Uterus (tissue), 3 donors: ENCODE measurements at regions not wholly inside any gene's neighbourhood (a gene's known extent, or its start where the extent isn't known, plus 50 kb on each side); places are given as distances from the start of the nearest gene placed in this dataset.

Experiments used
- DNase-seq, 2 donors: peaks; one replicate each; pipeline ENCODE4 v3.0.0-alpha.2; 2019 to 2020
- H3K27ac ChIP-seq, 2 donors: fragments of 200-600 bp; sonication (generic); 1 replicate in 1 of 2; 2 replicates in 1 of 2; pipeline ENCODE4 v1.5.1; 2016 to 2018
- H3K27me3 ChIP-seq, 2 donors: fragments of 200-600 bp; sonication (generic); one replicate each; pipeline ENCODE4 v1.5.1; 2018 to 2019; ENCODE audit warnings: control low read depth in 1 of 2
- H3K36me3 ChIP-seq, 2 donors: fragments of 200-600 bp; sonication (generic); one replicate each; pipeline ENCODE4 v1.5.1; 2019; ENCODE audit warnings: control low read depth in 1 of 2
- H3K4me1 ChIP-seq, 2 donors: fragments of 200-600 bp; sonication (generic); one replicate each; pipeline ENCODE4 v1.5.1; 2018 to 2019; ENCODE audit warnings: control low read depth in 1 of 2
- H3K4me3 ChIP-seq, 2 donors: fragments of 200-600 bp; sonication (generic); 1 replicate in 1 of 2; 2 replicates in 1 of 2; pipeline ENCODE4 v1.5.1; 2018 to 2019; ENCODE audit warnings: mild to moderate bottlenecking in 1 of 2
- H3K9me3 ChIP-seq, 2 donors: fragments of 200-600 bp; sonication (generic); one replicate each; pipeline ENCODE4 v1.5.1; 2019; ENCODE audit warnings: control low read depth in 1 of 2
- CTCF ChIP-seq, 4 experiments: fragments of 200-600 bp in 2 of 4; fragments of 450-650 bp in 2 of 4; sonication (generic) in 2 of 4; IDR thresholded peaks; one replicate each; pipeline ENCODE4 v1.5.1; 2016 to 2019; ENCODE audit warnings: antibody characterized with exemption in 4 of 4, mild to moderate bottlenecking in 2 of 4, moderate library complexity in 1 of 4
- POLR2A ChIP-seq, 2 donors: fragments of 450-650 bp; IDR thresholded peaks; one replicate each; pipeline ENCODE4 v1.6.1; 2016; ENCODE audit warnings: antibody characterized with exemption in 2 of 2, mild to moderate bottlenecking in 1 of 2, moderate library complexity in 1 of 2
- intact Hi-C: fragments of 100-400 bp; cut with DNase I; formaldehyde crosslinking; loops from one replicate; pipeline ENCODE4 v1.15.1; 2023; ENCODE audit warnings: low total_unique reads
- donor health status: DM: yes; HTN: yes; CAD: no.

- no peak for TF ChIP-seq POLR2A (IDR thresholded peaks at IDR 0.05)
- TF ChIP-seq CTCF (IDR thresholded peaks at IDR 0.05) = no peak
- H3K4me3 ChIP-seq = no peak overlapping the region
- H3K27me3 ChIP-seq = no peaks in the 10 kb centered on the region
- H3K9me3 ChIP-seq = no peaks in the 10 kb centered on the region
- no peak for DNase-seq
- H3K4me1 ChIP-seq = no peaks in the 10 kb centered on the region
- no peaks in the 10 kb centered on the region for H3K36me3 ChIP-seq
- intact Hi-C loops = no loop called here
- no peak overlapping the region for H3K27ac ChIP-seq
These were observed 113.2 kb upstream of the PTPRT start for GRCh38 chr20:43302936-43303335.

- no peaks in the 10 kb centered on the region for H3K9me3 ChIP-seq
- no peaks in the 10 kb centered on the region for H3K4me1 ChIP-seq
- no peaks in the 10 kb centered on the region for H3K27me3 ChIP-seq
- H3K36me3 ChIP-seq = no peaks in the 10 kb centered on the region
- no peak overlapping the region for H3K27ac ChIP-seq
- intact Hi-C loops = no loop called here
- DNase-seq = no peak
- TF ChIP-seq CTCF (IDR thresholded peaks at IDR 0.05) (no peak), POLR2A (IDR thresholded peaks at IDR 0.05) (no peak)
- H3K4me3 ChIP-seq = no peak overlapping the region
These were observed 111.2 kb upstream of the PTPRT start for GRCh38 chr20:43300901-43301300.

- H3K27me3 ChIP-seq = no peaks in the 10 kb centered on the region
- H3K27ac ChIP-seq = no peak overlapping the region
- H3K4me3 ChIP-seq = no peak overlapping the region
- TF ChIP-seq CTCF (IDR thresholded peaks at IDR 0.05) = no peak
- TF ChIP-seq POLR2A (IDR thresholded peaks at IDR 0.05) = no peak
- no peaks in the 10 kb centered on the region for H3K36me3 ChIP-seq
- DNase-seq = no peak
- H3K4me1 ChIP-seq = no peaks in the 10 kb centered on the region
- H3K9me3 ChIP-seq = no peaks in the 10 kb centered on the region
- intact Hi-C loops = no loop called here
These were observed 106.1 kb upstream of the PTPRT start for GRCh38 chr20:43295781-43296180.

GRCh38 chr20:43295263-43295662 is 105.6 kb upstream of the PTPRT start:
- DNase-seq = no peak
- no peaks in the 10 kb centered on the region for H3K36me3 ChIP-seq
- H3K9me3 ChIP-seq = no peaks in the 10 kb centered on the region
- TF ChIP-seq POLR2A (IDR thresholded peaks at IDR 0.05) (no peak), CTCF (IDR thresholded peaks at IDR 0.05) (no peak)
- intact Hi-C loops = no loop called here
- no peak overlapping the region for H3K27ac ChIP-seq
- no peak overlapping the region for H3K4me3 ChIP-seq
- H3K4me1 ChIP-seq = no peaks in the 10 kb centered on the region
- H3K27me3 ChIP-seq = no peaks in the 10 kb centered on the region

GRCh38 chr20:43294031-43294430 is 104.3 kb upstream of the PTPRT start:
- intact Hi-C loops = no loop called here
- no peaks in the 10 kb centered on the region for H3K27me3 ChIP-seq
- no peak overlapping the region for H3K27ac ChIP-seq
- no peaks in the 10 kb centered on the region for H3K4me1 ChIP-seq
- no peak for TF ChIP-seq POLR2A (IDR thresholded peaks at IDR 0.05)
- no peak for TF ChIP-seq CTCF (IDR thresholded peaks at IDR 0.05)
- no peaks in the 10 kb centered on the region for H3K9me3 ChIP-seq
- no peaks in the 10 kb centered on the region for H3K36me3 ChIP-seq
- H3K4me3 ChIP-seq = no peak overlapping the region
- no peak for DNase-seq
